Fibroblast of skin of abdomen (primary cell): ENCODE measurements at regions not wholly inside any gene's neighbourhood (a gene's known extent, or its start where the extent isn't known, plus 50 kb on each side); places are given as distances from the start of the nearest gene placed in this dataset.
"Not testable (repeated sequence)": the region's sequence is repeated elsewhere in the genome, so short reads cannot be mapped to it uniquely, and the experiment has no call there.

Experiments used
- DNase-seq: peaks from one replicate; pipeline ENCODE4 v3.0.0-alpha.2; 2013

- DNase-seq: no peak
Measured at GRCh38 chr4:128758314-128758922, 51.1 kb upstream of the JADE1 start.

GRCh38 chr4:128757712-128758111 is 51.8 kb upstream of the JADE1 start:
- DNase-seq: no peak

GRCh38 chr4:128751354-128751753 is 58.1 kb upstream of the JADE1 start:
- no peak for DNase-seq

- not testable (repeated sequence) for DNase-seq
Measured at GRCh38 chr4:128741748-128742147, 67.8 kb upstream of the JADE1 start.

- no peak for DNase-seq
Measured at GRCh38 chr4:128737098-128737513, 72.4 kb upstream of the JADE1 start.

GRCh38 chr4:128735714-128736113 is 73.8 kb upstream of the JADE1 start:
- DNase-seq: no peak

- no peak for DNase-seq
Measured at GRCh38 chr4:128728190-128728589, 81.3 kb upstream of the JADE1 start.

GRCh38 chr4:128727658-128728057 is 81.8 kb upstream of the JADE1 start:
- DNase-seq: no peak

- DNase-seq: no peak
Measured at GRCh38 chr4:128725405-128726055, 84.0 kb upstream of the JADE1 start.

GRCh38 chr4:128722911-128723310 is 86.6 kb upstream of the JADE1 start:
- no peak for DNase-seq

- no peak for DNase-seq
Measured at GRCh38 chr4:128721896-128722295, 87.6 kb upstream of the JADE1 start.

- no peak for DNase-seq
Measured at GRCh38 chr4:128720270-128720669, 89.2 kb upstream of the JADE1 start.

- DNase-seq: peak; percentile 89
Measured at GRCh38 chr4:128718768-128719167, 90.7 kb upstream of the JADE1 start.

GRCh38 chr4:128716338-128716737 is 93.2 kb upstream of the JADE1 start:
- DNase-seq: no peak

- peak; percentile 65 for DNase-seq
Measured at GRCh38 chr4:128715616-128716015, 93.9 kb upstream of the JADE1 start.

- no peak for DNase-seq
Measured at GRCh38 chr4:128711361-128711760, 98.1 kb upstream of the JADE1 start.

- DNase-seq: no peak
Measured at GRCh38 chr4:128709268-128709667, 100.2 kb upstream of the JADE1 start.

- DNase-seq: peak; percentile 67
Measured at GRCh38 chr4:128707864-128708263, 101.6 kb upstream of the JADE1 start.

GRCh38 chr4:128703948-128704347 is 105.6 kb upstream of the JADE1 start:
- no peak for DNase-seq

GRCh38 chr4:128700659-128701350 is 108.7 kb upstream of the JADE1 start:
- DNase-seq: peak; percentile 47

GRCh38 chr4:128698386-128698785 is 111.1 kb upstream of the JADE1 start:
- no peak for DNase-seq

- no peak for DNase-seq
Measured at GRCh38 chr4:128697323-128697722, 112.2 kb upstream of the JADE1 start.

- no peak for DNase-seq
Measured at GRCh38 chr4:128690011-128690410, 119.5 kb upstream of the JADE1 start.

GRCh38 chr4:128688846-128689437 is 120.6 kb upstream of the JADE1 start:
- DNase-seq: no peak
